Sigmoid colon (tissue), 3 donors: ENCODE measurements at regions not wholly inside any gene's neighbourhood (a gene's known extent, or its start where the extent isn't known, plus 50 kb on each side); places are given as distances from the start of the nearest gene placed in this dataset.

ENCODE experiments used
- POLR2A ChIP-seq, 2 donors: fragments of 450-650 bp; IDR thresholded peaks; one replicate each; pipeline ENCODE4 v1.6.1; 2016; ENCODE audit warnings: antibody characterized with exemption in 2 of 2, mild to moderate bottlenecking in 2 of 2, moderate library complexity in 2 of 2
- TF ChIP-seq, protein P1 (sequence below), 4 experiments: fragments of 450-650 bp in 3 of 4; fragments of 200-600 bp in 1 of 4; IDR thresholded peaks; one replicate each; pipeline ENCODE4 v1.5.1; 2016 to 2019; ENCODE audit warnings: antibody characterized with exemption in 4 of 4, mild to moderate bottlenecking in 3 of 4, moderate library complexity in 2 of 4

DNA sequence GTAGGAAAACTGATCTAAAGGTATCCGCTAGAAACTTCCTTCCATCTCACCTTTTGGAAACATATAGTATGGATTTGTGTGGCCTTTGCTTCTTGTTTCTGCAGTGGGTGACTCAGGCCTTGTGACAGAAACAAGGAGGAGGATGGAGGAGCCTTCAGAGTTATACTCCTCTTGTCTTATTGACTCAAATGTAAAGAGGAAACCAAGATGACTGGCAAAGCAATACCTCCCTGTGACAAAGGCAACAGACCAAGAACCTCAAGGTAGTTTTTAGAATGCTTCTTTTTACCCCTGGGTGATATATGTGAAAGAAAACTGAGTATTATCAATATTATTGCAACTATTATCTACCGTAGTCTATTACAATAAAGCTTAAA lies 123.3 kb upstream of the SLIT3 start:
- TF ChIP-seq, protein P1, sequence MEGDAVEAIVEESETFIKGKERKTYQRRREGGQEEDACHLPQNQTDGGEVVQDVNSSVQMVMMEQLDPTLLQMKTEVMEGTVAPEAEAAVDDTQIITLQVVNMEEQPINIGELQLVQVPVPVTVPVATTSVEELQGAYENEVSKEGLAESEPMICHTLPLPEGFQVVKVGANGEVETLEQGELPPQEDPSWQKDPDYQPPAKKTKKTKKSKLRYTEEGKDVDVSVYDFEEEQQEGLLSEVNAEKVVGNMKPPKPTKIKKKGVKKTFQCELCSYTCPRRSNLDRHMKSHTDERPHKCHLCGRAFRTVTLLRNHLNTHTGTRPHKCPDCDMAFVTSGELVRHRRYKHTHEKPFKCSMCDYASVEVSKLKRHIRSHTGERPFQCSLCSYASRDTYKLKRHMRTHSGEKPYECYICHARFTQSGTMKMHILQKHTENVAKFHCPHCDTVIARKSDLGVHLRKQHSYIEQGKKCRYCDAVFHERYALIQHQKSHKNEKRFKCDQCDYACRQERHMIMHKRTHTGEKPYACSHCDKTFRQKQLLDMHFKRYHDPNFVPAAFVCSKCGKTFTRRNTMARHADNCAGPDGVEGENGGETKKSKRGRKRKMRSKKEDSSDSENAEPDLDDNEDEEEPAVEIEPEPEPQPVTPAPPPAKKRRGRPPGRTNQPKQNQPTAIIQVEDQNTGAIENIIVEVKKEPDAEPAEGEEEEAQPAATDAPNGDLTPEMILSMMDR (IDR thresholded peaks at IDR 0.05), result no peak
- TF ChIP-seq POLR2A (IDR thresholded peaks at IDR 0.05), result no peak
